Testis (tissue), 2 donors: ENCODE measurements at regions not wholly inside any gene's neighbourhood (a gene's known extent, or its start where the extent isn't known, plus 50 kb on each side); places are given as distances from the start of the nearest gene placed in this dataset.

ENCODE experiments used
- DNase-seq: peaks from one replicate; pipeline ENCODE4 v3.0.0-alpha.2; 2019
- H3K27ac ChIP-seq, 2 donors: fragments of 200-600 bp; sonication (generic); one replicate each; pipeline ENCODE4 v1.5.1; 2019
- H3K27me3 ChIP-seq: fragments of 200-600 bp; sonication (generic); one replicate; pipeline ENCODE4 v1.5.1; 2019
- H3K36me3 ChIP-seq: fragments of 200-600 bp; sonication (generic); one replicate; pipeline ENCODE4 v1.5.1; 2017; ENCODE audit warnings: low read depth; ENCODE audit errors: missing control alignments
- H3K4me1 ChIP-seq: fragments of 200-600 bp; sonication (generic); one replicate; pipeline ENCODE4 v1.5.1; 2019
- H3K4me3 ChIP-seq, 2 donors: fragments of 200-600 bp; sonication (generic); one replicate each; pipeline ENCODE4 v1.5.1; 2017 to 2019
- H3K9me3 ChIP-seq: fragments of 200-600 bp; sonication (generic); one replicate; pipeline ENCODE4 v1.5.1; 2017
- POLR2A ChIP-seq: fragments of 450-650 bp; IDR thresholded peaks from one replicate; pipeline ENCODE4 v1.6.1; 2017; ENCODE audit warnings: antibody characterized with exemption, mild to moderate bottlenecking, moderate library complexity
- WGBS, 2 donors: methylation state at CpG; one replicate each; pipeline ENCODE4 v1.1.5; 2018; 5-methylcytosine and 5-hydroxymethylcytosine counted together
- intact Hi-C: fragments of 100-400 bp; cut with DNase I; formaldehyde crosslinking; loops from one replicate; pipeline ENCODE4 v1.15.1; 2023; ENCODE audit warnings: low total_unique reads
- TF ChIP-seq, protein P1 (sequence below), 3 experiments: fragments of 450-650 bp in 2 of 3; fragments of 200-600 bp in 1 of 3; sonication (generic) in 1 of 3; IDR thresholded peaks; one replicate each; pipeline ENCODE4 v1.5.1; 2016 to 2019; ENCODE audit warnings: antibody characterized with exemption in 3 of 3, mild to moderate bottlenecking in 2 of 3, moderate library complexity in 1 of 3

DNA sequence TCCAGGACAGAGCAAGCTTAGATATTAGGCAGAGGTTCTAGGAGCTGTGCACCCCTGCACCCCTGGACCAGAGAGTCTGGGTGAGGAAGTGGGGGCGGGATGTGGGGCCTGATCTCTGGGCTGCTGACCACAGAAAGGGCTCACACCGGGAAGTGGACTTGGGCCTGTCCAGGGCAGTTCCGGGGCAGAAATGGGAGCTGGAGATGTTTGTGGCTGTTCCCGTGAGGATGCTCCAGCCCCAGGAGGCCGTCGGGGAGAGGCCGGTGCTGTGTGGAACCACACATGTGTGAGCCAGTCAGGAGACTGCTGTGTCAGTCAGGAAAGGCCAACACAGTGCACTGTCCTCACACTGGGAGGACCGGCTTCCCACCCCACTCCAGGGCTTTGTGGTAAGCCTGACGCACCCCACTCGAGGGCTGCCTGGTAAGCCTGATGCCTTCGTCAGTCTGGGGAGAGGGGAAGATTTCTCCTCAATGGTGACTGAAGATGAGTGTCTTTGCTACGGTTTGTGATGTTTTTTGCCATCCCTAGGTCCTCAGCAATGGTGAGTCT, 741.0 kb downstream of the BRD1 start:
- no peaks in the 10 kb centered on the region for H3K27me3 ChIP-seq
- no peaks in the 10 kb centered on the region for H3K4me1 ChIP-seq
- TF ChIP-seq POLR2A, result no peak
- no peaks in the 10 kb centered on the region for H3K9me3 ChIP-seq
- H3K36me3 ChIP-seq, result no peaks in the 10 kb centered on the region
- H3K4me3 ChIP-seq, result no peak overlapping the region
- intact Hi-C loops, result no loop called here
- DNase-seq, result no peak
- 81 to 87% methylated on average over 10 to 12 of the region's 12 CpGs for WGBS, 2 donors
- no peak overlapping the region for H3K27ac ChIP-seq

DNA sequence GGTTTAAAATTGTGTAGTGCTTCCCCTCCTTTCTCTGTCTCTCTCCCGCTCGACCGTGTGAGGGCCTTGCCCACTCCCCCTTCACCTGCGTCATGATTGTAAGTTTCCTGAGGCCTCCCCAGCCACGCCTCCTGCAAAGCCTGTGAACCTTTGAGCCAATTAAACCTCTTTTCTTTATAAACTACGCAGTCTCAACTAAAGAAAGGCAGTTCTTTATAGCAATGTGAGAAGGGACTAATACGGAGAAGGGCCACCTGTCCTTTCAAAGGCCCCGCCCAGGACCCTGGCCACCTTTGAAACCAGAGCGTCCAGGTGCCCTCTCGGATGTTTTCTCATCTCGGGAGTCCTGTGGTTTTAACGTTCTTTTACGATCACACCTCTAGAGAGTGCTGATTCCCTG, 741.5 kb downstream of the BRD1 start:
- Histone ChIP-seq H3K4me1 (no peaks in the 10 kb centered on the region), H3K27ac (no peak overlapping the region), H3K27me3 (no peaks in the 10 kb centered on the region), H3K36me3 (no peaks in the 10 kb centered on the region), H3K9me3 (no peaks in the 10 kb centered on the region), H3K4me3 (no peak overlapping the region)
- intact Hi-C loops, result no loop called here
- no peak for TF ChIP-seq POLR2A
- TF ChIP-seq, protein P1, sequence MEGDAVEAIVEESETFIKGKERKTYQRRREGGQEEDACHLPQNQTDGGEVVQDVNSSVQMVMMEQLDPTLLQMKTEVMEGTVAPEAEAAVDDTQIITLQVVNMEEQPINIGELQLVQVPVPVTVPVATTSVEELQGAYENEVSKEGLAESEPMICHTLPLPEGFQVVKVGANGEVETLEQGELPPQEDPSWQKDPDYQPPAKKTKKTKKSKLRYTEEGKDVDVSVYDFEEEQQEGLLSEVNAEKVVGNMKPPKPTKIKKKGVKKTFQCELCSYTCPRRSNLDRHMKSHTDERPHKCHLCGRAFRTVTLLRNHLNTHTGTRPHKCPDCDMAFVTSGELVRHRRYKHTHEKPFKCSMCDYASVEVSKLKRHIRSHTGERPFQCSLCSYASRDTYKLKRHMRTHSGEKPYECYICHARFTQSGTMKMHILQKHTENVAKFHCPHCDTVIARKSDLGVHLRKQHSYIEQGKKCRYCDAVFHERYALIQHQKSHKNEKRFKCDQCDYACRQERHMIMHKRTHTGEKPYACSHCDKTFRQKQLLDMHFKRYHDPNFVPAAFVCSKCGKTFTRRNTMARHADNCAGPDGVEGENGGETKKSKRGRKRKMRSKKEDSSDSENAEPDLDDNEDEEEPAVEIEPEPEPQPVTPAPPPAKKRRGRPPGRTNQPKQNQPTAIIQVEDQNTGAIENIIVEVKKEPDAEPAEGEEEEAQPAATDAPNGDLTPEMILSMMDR (IDR thresholded peaks at IDR 0.05), result no peak
- DNase-seq, result no peak
- WGBS, 2 donors, result 70 to 78% methylated on average over 13 of the region's 13 CpGs

DNA sequence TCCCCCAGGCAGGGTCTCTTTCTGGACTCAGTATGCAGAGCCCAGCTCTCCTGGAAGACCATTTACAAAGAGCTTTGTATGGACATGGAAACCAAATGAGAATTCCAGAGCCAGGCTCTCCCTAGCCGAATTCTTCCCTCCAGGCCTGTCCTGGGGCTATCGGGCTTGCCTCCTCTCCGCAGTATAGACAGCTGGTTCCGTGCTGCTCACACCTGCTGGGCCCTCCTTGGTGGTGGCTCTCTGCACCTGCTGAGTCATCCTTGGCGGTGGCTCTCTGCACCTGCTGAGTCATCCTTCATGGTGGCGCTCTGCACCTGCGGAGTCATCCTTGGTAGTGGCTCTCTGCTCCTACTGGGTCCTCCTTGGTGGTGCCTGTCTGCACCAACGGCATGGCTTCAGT, 743.5 kb downstream of the BRD1 start:
- Histone ChIP-seq H3K9me3 (no peaks in the 10 kb centered on the region), H3K27me3 (no peaks in the 10 kb centered on the region), H3K4me1 (no peaks in the 10 kb centered on the region), H3K36me3 (no peaks in the 10 kb centered on the region), H3K27ac (no peak overlapping the region), H3K4me3 (no peak overlapping the region)
- TF ChIP-seq, protein P1 (IDR thresholded peaks at IDR 0.05), result no peak
- no peak for TF ChIP-seq POLR2A
- no peak for DNase-seq
- WGBS, 2 donors, result 91 to 95% methylated on average over 8 of the region's 8 CpGs
- intact Hi-C loops, result no loop called here

DNA sequence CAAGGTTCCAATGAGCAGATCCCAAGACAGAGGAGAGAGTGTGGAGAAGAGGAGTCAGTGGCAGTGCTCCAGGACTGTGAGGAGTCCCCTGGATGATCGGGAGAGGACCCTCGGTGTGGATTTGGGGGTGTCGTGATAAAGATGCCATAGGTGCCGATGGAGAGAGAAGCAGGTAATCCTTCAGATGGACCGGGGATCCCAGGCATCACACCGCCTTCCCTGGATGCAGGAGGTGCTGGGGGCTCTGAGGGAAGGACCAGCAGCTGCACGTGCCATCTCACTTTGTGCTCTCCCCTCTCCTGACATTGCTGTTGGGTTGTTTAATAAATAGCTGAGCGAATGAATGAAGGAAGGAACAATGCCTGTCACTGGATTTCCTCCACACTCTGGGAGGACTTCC, 744.1 kb downstream of the BRD1 start:
- WGBS, 2 donors, result 87 to 95% methylated on average over 8 of the region's 8 CpGs
- H3K36me3 ChIP-seq, result no peaks in the 10 kb centered on the region
- no peak for TF ChIP-seq POLR2A
- TF ChIP-seq, protein P1 (IDR thresholded peaks at IDR 0.05), result no peak
- H3K9me3 ChIP-seq, result no peaks in the 10 kb centered on the region
- H3K4me3 ChIP-seq, result no peak overlapping the region
- no peaks in the 10 kb centered on the region for H3K4me1 ChIP-seq
- intact Hi-C loops, result no loop called here
- DNase-seq, result no peak
- no peaks in the 10 kb centered on the region for H3K27me3 ChIP-seq
- no peak overlapping the region for H3K27ac ChIP-seq

DNA sequence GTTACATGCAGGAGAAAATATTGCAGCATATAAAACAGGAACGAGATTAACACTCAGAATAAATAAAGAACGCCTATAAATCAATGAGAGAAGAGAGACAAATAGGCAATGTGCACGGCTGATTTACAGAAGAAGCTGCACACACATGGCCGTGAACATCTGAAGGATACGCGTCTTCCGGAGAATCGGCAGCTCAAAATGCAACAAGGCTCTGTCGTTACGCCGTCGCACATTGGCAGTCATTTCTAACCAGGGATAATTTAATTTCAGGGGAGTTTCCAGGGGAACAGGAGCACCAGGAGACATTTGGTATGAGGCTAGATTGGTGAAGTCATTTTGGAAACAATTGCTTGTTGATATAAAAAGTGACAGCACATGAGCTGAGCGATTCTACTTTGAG, 745.2 kb downstream of the BRD1 start:
- H3K4me1 ChIP-seq, result no peaks in the 10 kb centered on the region
- H3K36me3 ChIP-seq, result no peaks in the 10 kb centered on the region
- H3K9me3 ChIP-seq, result no peaks in the 10 kb centered on the region
- no peak overlapping the region for H3K4me3 ChIP-seq
- intact Hi-C loops, result no loop called here
- H3K27ac ChIP-seq, result no peak overlapping the region
- H3K27me3 ChIP-seq, result no peaks in the 10 kb centered on the region
- TF ChIP-seq, protein P1 (IDR thresholded peaks at IDR 0.05), result no peak
- TF ChIP-seq POLR2A, result no peak
- no peak for DNase-seq
- 81% methylated on average over 13 of the region's 13 CpGs for WGBS, 2 donors
